Caki2 (cell line): ENCODE measurements at regions not wholly inside any gene's neighbourhood (a gene's known extent, or its start where the extent isn't known, plus 50 kb on each side); places are given as distances from the start of the nearest gene placed in this dataset.
"Not testable (repeated sequence)": the region's sequence is repeated elsewhere in the genome, so short reads cannot be mapped to it uniquely, and the experiment has no call there.

Experiments used
- DNase-seq: peaks from one replicate; pipeline ENCODE4 v3.0.0-alpha.2; 2015; ENCODE audit warnings: low read depth
- in situ Hi-C: cut with HindIII; loops from 2 replicates; pipeline ENCODE4 v1.10.0; 2016; ENCODE audit warnings: low sequenced_read_pairs, low pct_unique_long_range_greater_than_20kb, mixed read lengths

GRCh38 chr2:36091844-36092741, 263.5 kb upstream of the CRIM1 start:
- DNase-seq, in situ Hi-C loops: not testable (repeated sequence)

- no peak for DNase-seq
- in situ Hi-C loops = no loop called here
Measured at GRCh38 chr2:36088716-36089328, 266.8 kb upstream of the CRIM1 start.

GRCh38 chr2:36087344-36087743, 268.2 kb upstream of the CRIM1 start:
- in situ Hi-C loops = no loop called here
- no peak for DNase-seq

GRCh38 chr2:36079793-36080192, 275.8 kb upstream of the CRIM1 start:
- DNase-seq = no peak
- in situ Hi-C loops = no loop called here

GRCh38 chr2:36074008-36074407, 281.6 kb upstream of the CRIM1 start:
- no peak for DNase-seq
- in situ Hi-C loops = no loop called here

GRCh38 chr2:36071698-36072097, 283.9 kb upstream of the CRIM1 start:
- in situ Hi-C loops = no loop called here
- DNase-seq = no peak

- DNase-seq = no peak
Measured at GRCh38 chr2:36069074-36069473, 286.5 kb upstream of the CRIM1 start.

GRCh38 chr2:36068086-36068485, 287.5 kb upstream of the CRIM1 start:
- in situ Hi-C loops = no loop called here
- DNase-seq = no peak

More at GRCh38 chr2:36069074-36069473, 286.5 kb upstream of the CRIM1 start:
- in situ Hi-C loops = no loop called here

GRCh38 chr2:36060133-36060532, 295.4 kb upstream of the CRIM1 start:
- no peak for DNase-seq
- in situ Hi-C loops = no loop called here

- DNase-seq = no peak
- in situ Hi-C loops = no loop called here
Measured at GRCh38 chr2:36059691-36060090, 295.9 kb upstream of the CRIM1 start.

GRCh38 chr2:36058953-36059352, 296.6 kb upstream of the CRIM1 start:
- DNase-seq = no peak
- in situ Hi-C loops = no loop called here

GRCh38 chr2:36058076-36058475, 297.5 kb upstream of the CRIM1 start:
- no peak for DNase-seq
- in situ Hi-C loops = no loop called here

GRCh38 chr2:36052819-36053218, 302.8 kb upstream of the CRIM1 start:
- no peak for DNase-seq
- in situ Hi-C loops = no loop called here

- in situ Hi-C loops = no loop called here
- no peak for DNase-seq
Measured at GRCh38 chr2:36044411-36044810, 311.2 kb upstream of the CRIM1 start.

- in situ Hi-C loops = no loop called here
- no peak for DNase-seq
Measured at GRCh38 chr2:36035137-36035536, 320.4 kb upstream of the CRIM1 start.

- in situ Hi-C loops = no loop called here
- no peak for DNase-seq
Measured at GRCh38 chr2:36032046-36032445, 323.5 kb upstream of the CRIM1 start.

- no peak for DNase-seq
Measured at GRCh38 chr2:36031471-36031870, 324.1 kb upstream of the CRIM1 start.

GRCh38 chr2:36027616-36028015, 328.0 kb upstream of the CRIM1 start:
- no peak for DNase-seq
- in situ Hi-C loops = no loop called here

More at GRCh38 chr2:36031471-36031870, 324.1 kb upstream of the CRIM1 start:
- in situ Hi-C loops = no loop called here

- in situ Hi-C loops = no loop called here
- DNase-seq = no peak
Measured at GRCh38 chr2:36013064-36013463, 342.5 kb upstream of the CRIM1 start.

GRCh38 chr2:36006444-36006843, 349.1 kb upstream of the CRIM1 start:
- no peak for DNase-seq
- in situ Hi-C loops = no loop called here
